ENCODE measurements at regions not wholly inside any gene's neighbourhood (a gene's known extent, or its start where the extent isn't known, plus 50 kb on each side); places are given as distances from the start of the nearest gene placed in this dataset.
"Not testable (repeated sequence)": the region's sequence is repeated elsewhere in the genome, so short reads cannot be mapped to it uniquely, and the experiment has no call there.

- DNase-seq (ENCODE audit: low read depth, low spot score): no peak
Observed at GRCh38 chr5:85545129-85545528, 1072.6 kb upstream of the COX7C start.

DNA sequence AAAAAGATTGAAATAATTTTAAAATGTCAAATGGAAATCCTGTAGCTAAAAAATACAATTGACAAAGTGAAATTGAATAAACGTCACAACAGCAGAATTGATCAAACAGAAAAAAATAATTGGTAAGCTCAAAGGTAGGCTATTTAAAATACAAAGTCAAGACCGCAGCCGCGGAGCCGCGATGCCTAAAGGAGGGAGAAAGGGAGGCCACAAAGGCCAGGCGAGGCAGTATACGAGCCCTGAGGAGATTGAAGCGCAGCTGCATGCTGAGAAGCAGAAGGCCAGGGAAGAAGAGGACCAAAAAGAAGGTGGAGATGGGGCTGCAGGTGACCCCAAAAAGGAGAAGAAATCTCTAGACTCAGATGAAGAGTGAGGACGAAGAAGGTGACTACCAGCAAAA, 1068.5 kb upstream of the COX7C start:
- no peak for DNase-seq (ENCODE audit: low read depth, low spot score)

GRCh38 chr5:85549836-85550599, 1067.7 kb upstream of the COX7C start:
- DNase-seq (ENCODE audit: low read depth, low spot score): no peak

GRCh38 chr5:85556464-85556863, 1061.3 kb upstream of the COX7C start:
- DNase-seq (ENCODE audit: low read depth, low spot score): no peak

- no peak for DNase-seq (ENCODE audit: low read depth, low spot score)
Observed at GRCh38 chr5:85576666-85577065, 1041.1 kb upstream of the COX7C start.

DNA sequence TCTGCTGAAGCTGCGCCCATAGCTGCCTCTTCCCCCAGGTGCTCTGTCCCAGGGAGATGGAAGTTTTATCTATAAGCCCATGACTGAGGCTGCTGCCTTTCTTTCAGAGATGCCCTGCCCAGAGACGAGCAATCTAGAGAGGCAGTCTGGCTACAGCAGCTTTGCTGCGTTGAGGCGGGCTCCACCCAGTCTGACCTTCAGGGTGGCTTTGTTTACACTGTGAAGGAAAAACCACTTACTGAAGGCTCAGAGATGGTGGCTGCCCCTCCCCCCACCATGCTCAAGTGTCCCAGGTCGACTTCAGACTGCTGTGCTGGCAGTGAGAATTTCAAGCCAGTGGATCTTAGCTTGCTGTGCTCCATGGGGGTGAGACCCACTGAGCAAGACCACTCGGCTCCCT, 1029.9 kb upstream of the COX7C start:
- not testable (repeated sequence) for DNase-seq (ENCODE audit: low read depth, low spot score)

DNA sequence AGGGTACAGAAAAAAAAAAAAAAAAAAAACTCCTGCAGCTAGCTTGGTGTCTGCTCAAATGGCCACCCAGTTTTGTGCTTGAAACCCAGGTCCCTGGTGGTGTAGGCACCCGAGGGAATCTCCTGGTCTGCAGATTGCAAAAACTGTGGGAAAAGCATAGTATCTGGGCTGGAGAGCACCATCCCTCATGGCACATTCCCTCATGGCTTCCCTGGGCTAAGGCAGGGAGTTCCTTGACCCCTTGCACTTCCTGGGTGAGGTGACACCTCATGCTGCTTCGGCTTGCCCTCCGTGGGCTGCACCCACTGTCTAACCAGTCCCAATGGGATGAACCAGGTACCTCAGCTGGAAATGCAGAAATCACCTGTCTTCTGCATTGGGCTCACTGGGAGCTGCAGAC, 1029.5 kb upstream of the COX7C start:
- not testable (repeated sequence) for DNase-seq (ENCODE audit: low read depth, low spot score)

DNA sequence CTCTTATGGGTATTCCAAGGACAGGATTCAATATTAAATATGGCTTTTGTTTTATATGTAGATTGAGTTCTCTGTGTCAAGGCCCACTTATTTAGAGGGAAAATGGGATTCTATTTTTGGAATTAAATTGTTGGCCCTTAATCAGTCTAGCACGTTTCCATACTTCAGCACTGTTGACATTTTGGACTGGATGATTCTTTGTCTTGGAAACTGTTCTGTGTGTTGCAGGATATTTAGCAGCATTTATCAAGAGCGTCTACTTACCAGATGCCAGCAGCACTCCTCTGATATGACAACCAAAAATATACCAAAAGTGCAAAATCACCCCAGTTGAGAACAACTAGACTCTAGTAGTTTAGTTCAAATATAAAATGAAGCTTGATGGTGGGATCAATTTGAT, 1027.0 kb upstream of the COX7C start:
- no peak for DNase-seq (ENCODE audit: low read depth, low spot score)

GRCh38 chr5:85591311-85591710, 1026.4 kb upstream of the COX7C start:
- no peak for DNase-seq (ENCODE audit: low read depth, low spot score)

- DNase-seq (ENCODE audit: low read depth, low spot score): no peak
Observed at GRCh38 chr5:85602843-85603242, 1014.9 kb upstream of the COX7C start.

DNA sequence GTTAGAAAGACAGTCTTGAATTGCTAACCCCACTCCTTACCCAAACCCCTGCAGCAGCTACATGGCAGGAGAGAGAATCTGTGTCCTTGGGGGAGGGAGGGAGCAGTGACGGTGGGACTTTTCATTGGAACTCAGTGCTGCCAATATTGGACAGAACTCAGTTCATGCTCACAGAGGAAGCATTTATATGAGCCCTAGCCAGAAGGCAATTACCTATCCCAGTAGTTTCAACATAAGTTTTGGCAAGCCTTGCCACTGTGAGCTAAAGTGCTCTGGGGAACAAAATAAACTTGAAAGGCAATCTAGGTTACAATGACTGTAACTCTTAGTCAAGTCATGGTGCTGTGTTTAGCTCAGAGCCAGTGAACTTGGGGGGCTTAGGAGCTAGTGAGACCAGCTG, 1013.4 kb upstream of the COX7C start:
- no peak for DNase-seq (ENCODE audit: low read depth, low spot score)

GRCh38 chr5:85604786-85605185, 1013.0 kb upstream of the COX7C start:
- DNase-seq (ENCODE audit: low read depth, low spot score): no peak

GRCh38 chr5:85605381-85605780, 1012.4 kb upstream of the COX7C start:
- peak; percentile 29 for DNase-seq (ENCODE audit: low read depth, low spot score)

- DNase-seq (ENCODE audit: low read depth, low spot score): no peak
Observed at GRCh38 chr5:85614489-85614888, 1003.3 kb upstream of the COX7C start.

DNA sequence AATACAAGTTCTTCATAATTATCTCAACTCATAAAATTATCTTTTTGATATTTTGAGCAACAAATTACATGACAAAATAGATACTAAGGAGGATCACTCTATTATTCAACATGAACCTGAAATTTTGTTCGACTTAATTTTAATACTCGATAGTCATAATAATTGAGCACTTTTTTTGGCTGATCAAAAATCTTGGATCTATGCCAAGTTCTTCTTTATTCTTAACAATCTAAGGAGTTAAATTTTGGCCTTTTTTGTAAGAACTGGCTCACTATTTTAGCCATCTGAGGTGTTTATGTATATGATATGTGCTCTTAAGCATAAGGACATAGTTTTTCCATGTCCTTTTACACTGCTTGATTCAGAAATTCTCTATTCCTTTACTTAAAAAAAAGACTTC, 996.1 kb upstream of the COX7C start:
- DNase-seq (ENCODE audit: low read depth, low spot score): no peak

GRCh38 chr5:85628153-85628552, 989.6 kb upstream of the COX7C start:
- no peak for DNase-seq (ENCODE audit: low read depth, low spot score)

DNA sequence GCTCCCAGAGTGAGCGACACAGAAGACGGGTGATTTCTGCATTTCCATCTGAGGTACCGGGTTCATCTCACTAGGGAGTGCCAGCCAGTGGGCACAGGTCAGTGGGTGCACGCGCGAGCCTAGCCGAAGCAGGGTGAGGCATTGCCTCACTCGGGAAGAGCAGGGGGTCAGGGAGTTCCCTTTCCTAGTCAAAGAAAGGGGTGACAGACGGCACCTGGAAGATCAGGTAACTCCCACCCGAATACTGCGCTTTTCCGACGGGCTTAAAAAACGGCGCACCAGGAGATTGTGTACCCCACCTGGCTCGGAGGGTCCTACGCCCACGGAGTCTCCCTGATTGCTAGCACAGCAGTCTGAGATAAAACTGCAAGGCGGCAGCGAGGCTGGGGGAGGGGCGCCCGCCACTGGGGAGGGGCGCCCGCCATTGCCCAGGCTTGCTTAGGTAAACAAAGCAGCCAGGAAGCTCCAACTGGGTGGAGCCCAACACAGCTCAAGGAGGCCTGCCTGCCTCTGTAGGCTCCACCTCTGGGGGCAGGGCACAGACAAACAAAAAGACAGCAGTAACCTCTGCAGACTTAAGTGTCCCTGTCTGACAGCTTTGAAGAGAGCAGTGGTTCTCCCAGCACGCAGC, 979.1 kb upstream of the COX7C start:
- DNase-seq (ENCODE audit: low read depth, low spot score): not testable (repeated sequence)

DNA sequence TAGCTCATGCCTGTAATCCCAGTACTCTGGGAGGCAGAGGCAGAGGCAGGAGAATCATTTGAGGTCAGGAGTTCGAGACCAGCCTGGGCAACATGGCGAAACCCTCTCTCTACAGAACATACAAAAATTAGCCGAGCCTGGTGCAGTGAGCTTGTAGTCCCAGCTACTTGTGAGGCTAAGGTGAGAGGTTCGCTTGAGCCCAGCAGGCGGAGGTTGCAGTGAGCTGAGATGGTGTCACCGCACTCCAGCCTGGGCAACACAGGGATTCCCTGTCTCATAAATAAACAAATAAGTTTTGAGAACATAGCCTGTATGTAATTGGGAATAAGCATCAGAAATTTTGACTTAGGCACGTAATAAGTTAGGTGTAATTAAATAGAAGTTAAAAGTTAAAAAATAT, 971.7 kb upstream of the COX7C start:
- DNase-seq (ENCODE audit: low read depth, low spot score): no peak

DNA sequence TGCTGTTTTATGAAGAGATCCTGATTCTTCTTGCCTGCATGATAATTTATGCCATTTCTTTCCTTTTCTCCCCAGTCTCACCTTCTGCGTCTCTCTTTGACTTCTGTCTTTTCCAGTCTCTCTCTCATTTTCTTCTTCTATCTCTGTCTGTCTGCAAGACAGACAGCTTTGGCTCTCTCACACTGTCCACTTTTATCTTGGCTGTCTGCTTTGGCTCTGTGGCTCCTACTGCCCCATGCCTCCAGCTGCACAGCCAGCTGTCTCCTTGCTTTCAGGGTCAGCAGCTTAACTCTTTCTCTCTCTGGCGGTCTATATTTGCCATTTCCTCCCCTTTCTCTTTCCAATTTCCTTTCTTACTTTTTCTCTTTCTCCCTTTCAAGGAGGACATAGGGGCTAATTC, 971.1 kb upstream of the COX7C start:
- DNase-seq (ENCODE audit: low read depth, low spot score): no peak

GRCh38 chr5:85647349-85648127, 970.2 kb upstream of the COX7C start:
- DNase-seq (ENCODE audit: low read depth, low spot score): no peak

DNA sequence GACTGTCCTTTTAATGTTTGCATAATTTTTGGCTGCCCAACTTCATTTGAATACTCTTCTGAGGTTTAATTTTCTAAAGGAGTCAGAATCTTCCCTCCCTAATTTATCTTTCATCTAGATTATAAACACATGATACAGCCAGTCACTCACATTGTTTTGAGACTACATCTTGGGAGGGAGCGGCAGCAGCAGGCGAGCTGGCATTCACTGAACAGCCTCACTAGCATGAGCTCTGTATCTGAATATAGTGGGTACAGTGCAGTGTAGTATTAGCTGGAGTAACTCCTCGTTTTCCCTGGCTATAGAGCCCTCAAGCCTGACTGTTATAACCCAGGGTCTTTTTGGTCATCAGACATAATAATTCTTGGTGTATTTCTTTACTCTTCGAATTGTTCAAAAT, 969.2 kb upstream of the COX7C start:
- no peak for DNase-seq (ENCODE audit: low read depth, low spot score)

DNA sequence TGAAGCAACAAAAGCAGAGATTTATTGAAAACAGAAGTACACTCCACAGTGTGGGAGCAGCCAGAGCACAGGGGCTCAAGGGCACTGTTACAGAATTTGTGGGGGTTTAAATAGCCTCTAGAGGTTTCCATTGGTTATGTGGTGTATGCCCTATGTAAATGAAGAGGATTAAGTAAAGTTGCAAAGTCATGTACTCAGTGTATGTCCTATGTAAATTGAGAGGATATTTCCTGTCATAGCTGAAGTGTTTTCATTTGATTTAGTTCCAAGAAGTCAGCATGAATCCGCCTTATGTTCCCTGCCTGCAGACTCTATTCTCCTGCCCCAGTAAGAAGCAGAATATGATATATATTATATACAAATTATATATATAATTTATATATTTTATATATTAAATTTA, 966.0 kb upstream of the COX7C start:
- no peak for DNase-seq (ENCODE audit: low read depth, low spot score)

GRCh38 chr5:85654144-85654543, 963.6 kb upstream of the COX7C start:
- not testable (repeated sequence) for DNase-seq (ENCODE audit: low read depth, low spot score)
